ENCODE measurements at regions not wholly inside any gene's neighbourhood (a gene's known extent, or its start where the extent isn't known, plus 50 kb on each side); places are given as distances from the start of the nearest gene placed in this dataset.

DNA sequence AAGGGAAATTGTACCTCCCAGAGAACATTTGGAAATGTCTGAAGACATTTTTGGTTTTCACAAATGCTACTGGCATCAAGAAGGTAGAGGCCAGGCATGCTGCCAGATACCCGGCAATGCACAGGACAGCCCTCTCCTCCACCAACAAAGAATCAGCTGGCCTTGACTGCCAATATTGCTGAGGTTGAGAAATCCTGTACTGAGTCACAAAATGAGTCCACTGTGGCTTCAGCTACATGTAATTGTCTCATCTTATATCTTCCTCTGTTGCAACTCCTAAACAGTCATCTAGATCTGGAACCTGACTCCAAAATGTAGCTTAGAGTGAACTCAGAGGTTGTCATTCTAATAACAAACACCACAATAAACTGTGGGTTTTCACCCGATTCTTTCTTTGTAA is 327.5 kb upstream of the POGK start:
- no peaks in the 10 kb centered on the region for H3K27me3 ChIP-seq (replicated peaks in 1 of 2; ENCODE audit: control insufficient read depth in 2 of 2, extremely low read depth in 1 of 2, insufficient read depth in 2 of 2, low read length in 1 of 2)
- Mint-ChIP-seq H3K9me3 (peaks cover 3 to 5% (median 4%) of the 10 kb centered on the region in 3 donors), H3K4me1 (no peaks in the 10 kb centered on the region), H3K4me3 (no peak overlapping the region), H3K36me3 (no peaks in the 10 kb centered on the region), H3K27me3 (peaks cover 5 to 12% of the 10 kb centered on the region in 2 donors), H3K27ac (no peak overlapping the region)
- no peak for ATAC-seq (replicated peaks in 1 of 4)
- no peaks in the 10 kb centered on the region for H3K36me3 ChIP-seq (ENCODE audit: control insufficient read depth in 2 of 2, extremely low read depth in 1 of 2, insufficient read depth in 1 of 2, low read length in 1 of 2)
- H3K9me3 ChIP-seq, result no peaks in the 10 kb centered on the region
- H3K4me1 ChIP-seq (ENCODE audit: control insufficient read depth in 1 of 2, extremely low read depth in 1 of 2, insufficient read depth in 2 of 2, low read length in 2 of 2), result no peaks in the 10 kb centered on the region
- no CpG with 5 or more reads among the region's 2 CpGs for WGBS (ENCODE audit: insufficient coverage)
- ChIA-PET POLR2A (interaction anchor here in 1 of 2 donors (0.6 kb wide), 1 partner anchor 14 kb away, joined by 3 read pairs; no protein-coding TSS in a partner anchor), CTCF (no interaction called here)
- DNase-seq, result no peak
- H3K4me3 ChIP-seq (ENCODE audit: control insufficient read depth in 1 of 2, extremely low read depth in 1 of 2, low read length in 1 of 2), result no peak overlapping the region
- no peak overlapping the region for H3K27ac ChIP-seq (ENCODE audit: low read length)

DNA sequence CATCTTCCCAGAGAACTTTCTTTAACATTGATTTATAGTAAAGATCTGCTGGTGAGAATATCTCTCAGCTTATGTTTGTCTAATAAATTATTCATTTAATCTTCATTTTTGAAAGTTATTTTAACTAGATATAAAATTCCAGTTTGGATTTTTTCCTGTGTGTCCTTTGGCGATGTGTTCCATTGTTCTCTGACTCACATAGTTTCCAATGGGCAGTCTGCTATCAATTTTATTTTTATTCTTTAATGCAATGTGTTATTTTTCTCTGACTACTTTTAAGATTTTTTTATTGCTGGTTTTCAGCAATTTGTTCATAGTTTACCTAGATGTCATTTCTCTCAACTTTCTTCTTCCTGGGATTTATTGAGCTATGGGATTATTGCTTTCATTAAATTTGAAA is 325.2 kb upstream of the POGK start:
- Histone ChIP-seq H3K36me3 (ENCODE audit: control insufficient read depth in 2 of 2, extremely low read depth in 1 of 2, insufficient read depth in 1 of 2, low read length in 1 of 2) (no peaks in the 10 kb centered on the region), H3K27me3 (replicated peaks in 1 of 2; ENCODE audit: control insufficient read depth in 2 of 2, extremely low read depth in 1 of 2, insufficient read depth in 2 of 2, low read length in 1 of 2) (no peaks in the 10 kb centered on the region), H3K9me3 (no peaks in the 10 kb centered on the region), H3K4me1 (ENCODE audit: control insufficient read depth in 1 of 2, extremely low read depth in 1 of 2, insufficient read depth in 2 of 2, low read length in 2 of 2) (no peaks in the 10 kb centered on the region), H3K27ac (ENCODE audit: low read length) (no peak overlapping the region), H3K4me3 (ENCODE audit: control insufficient read depth in 1 of 2, extremely low read depth in 1 of 2, low read length in 1 of 2) (no peak overlapping the region)
- Mint-ChIP-seq H3K27ac (no peak overlapping the region), H3K36me3 (no peaks in the 10 kb centered on the region), H3K9me3 (peaks cover 3 to 5% (median 4%) of the 10 kb centered on the region in 3 donors), H3K4me3 (no peak overlapping the region), H3K27me3 (peaks cover 5 to 12% of the 10 kb centered on the region in 2 donors), H3K4me1 (no peaks in the 10 kb centered on the region)
- ChIA-PET CTCF (no interaction called here), POLR2A (no interaction called here)
- no CpG with 5 or more reads among the region's 1 CpG for WGBS (ENCODE audit: insufficient coverage)
- ATAC-seq (replicated peaks in 1 of 4), result no peak
- DNase-seq, result no peak

DNA sequence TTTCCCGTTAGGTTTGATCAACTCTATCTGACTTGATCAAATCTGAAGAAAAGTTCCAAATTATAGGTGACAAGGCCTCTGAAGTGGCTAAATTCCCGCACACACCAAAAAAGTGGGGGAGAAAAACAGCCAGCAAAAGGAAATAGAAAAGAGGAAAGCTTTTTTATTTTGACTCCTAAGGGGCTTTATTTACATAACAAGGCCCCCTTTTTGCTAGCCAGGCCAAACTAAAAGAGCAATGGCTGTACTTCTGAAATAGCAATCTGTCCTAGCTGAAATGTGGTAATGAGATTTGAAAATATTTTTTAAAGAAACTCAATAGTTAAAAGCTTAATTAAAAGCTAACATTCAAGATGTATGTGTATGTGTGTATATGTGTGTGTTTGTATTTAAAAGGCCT is 311.5 kb upstream of the POGK start:
- H3K4me3 ChIP-seq (ENCODE audit: control insufficient read depth in 1 of 2, extremely low read depth in 1 of 2, low read length in 1 of 2), result no peak overlapping the region
- H3K9me3 Mint-ChIP-seq, result peaks cover 0 to 6% (median 0%) of the 10 kb centered on the region in 3 donors
- POLR2A ChIA-PET, result no interaction called here
- H3K4me1 ChIP-seq (ENCODE audit: control insufficient read depth in 1 of 2, extremely low read depth in 1 of 2, insufficient read depth in 2 of 2, low read length in 2 of 2), result no peaks in the 10 kb centered on the region
- peaks cover 2% of the 10 kb centered on the region for H3K9me3 ChIP-seq
- no peaks in the 10 kb centered on the region for H3K36me3 Mint-ChIP-seq
- CTCF ChIA-PET, result interaction anchor here in 1 of 2 donors (0.7 kb wide), 1 partner anchor 1132 kb away, joined by 3 read pairs; no protein-coding TSS in a partner anchor
- no peak overlapping the region for H3K27ac ChIP-seq (ENCODE audit: low read length)
- H3K36me3 ChIP-seq (ENCODE audit: control insufficient read depth in 2 of 2, extremely low read depth in 1 of 2, insufficient read depth in 1 of 2, low read length in 1 of 2), result no peaks in the 10 kb centered on the region
- no peak for ATAC-seq (replicated peaks in 1 of 4)
- H3K27me3 Mint-ChIP-seq, result peaks cover 4 to 18% of the 10 kb centered on the region in 2 donors
- H3K27me3 ChIP-seq (replicated peaks in 1 of 2; ENCODE audit: control insufficient read depth in 2 of 2, extremely low read depth in 1 of 2, insufficient read depth in 2 of 2, low read length in 1 of 2), result peaks cover 0 to 2% of the 10 kb centered on the region in 2 experiments
- H3K4me3 Mint-ChIP-seq, result no peak overlapping the region
- H3K4me1 Mint-ChIP-seq, result no peaks in the 10 kb centered on the region
- WGBS (ENCODE audit: insufficient coverage), result no CpG with 5 or more reads among the region's 2 CpGs
- H3K27ac Mint-ChIP-seq, result no peak overlapping the region
- no peak for DNase-seq

DNA sequence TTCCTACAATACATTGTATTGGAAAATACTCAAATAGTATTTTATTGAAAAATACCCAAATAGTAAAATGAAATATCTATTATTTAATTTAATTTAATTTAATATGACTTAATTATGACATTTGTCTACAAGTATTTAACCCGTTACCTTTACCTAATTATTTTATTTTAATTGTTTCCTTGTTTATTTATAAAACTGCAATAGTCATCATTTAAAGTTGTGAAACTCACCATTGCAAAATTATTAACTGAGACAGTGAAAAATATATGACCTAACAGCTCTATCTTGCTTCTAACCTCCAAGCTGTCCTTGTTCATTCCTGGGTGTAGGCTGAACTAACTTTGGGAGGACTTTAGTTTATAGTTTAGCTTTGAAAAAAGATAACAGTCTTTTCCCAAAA is 300.6 kb upstream of the POGK start:
- Mint-ChIP-seq H3K9me3 (peaks cover 0 to 13% (median 6%) of the 10 kb centered on the region in 3 donors), H3K36me3 (no peaks in the 10 kb centered on the region), H3K4me1 (no peaks in the 10 kb centered on the region), H3K4me3 (no peak overlapping the region), H3K27me3 (peaks cover 3 to 10% of the 10 kb centered on the region in 2 donors), H3K27ac (no peak overlapping the region)
- CTCF ChIA-PET, result interaction anchor here in 1 of 2 donors (0.6 kb wide), 1 partner anchor 10 kb away, joined by 3 read pairs; no protein-coding TSS in a partner anchor
- no peaks in the 10 kb centered on the region for H3K27me3 ChIP-seq (replicated peaks in 1 of 2; ENCODE audit: control insufficient read depth in 2 of 2, extremely low read depth in 1 of 2, insufficient read depth in 2 of 2, low read length in 1 of 2)
- H3K9me3 ChIP-seq, result no peaks in the 10 kb centered on the region
- no peaks in the 10 kb centered on the region for H3K4me1 ChIP-seq (ENCODE audit: control insufficient read depth in 1 of 2, extremely low read depth in 1 of 2, insufficient read depth in 2 of 2, low read length in 2 of 2)
- WGBS (ENCODE audit: insufficient coverage), result no CpG with 5 or more reads among the region's 1 CpG
- ATAC-seq (replicated peaks in 1 of 4), result no peak
- DNase-seq, result no peak
- POLR2A ChIA-PET, result interaction anchor here in 1 of 2 donors (0.6 kb wide), 1 partner anchor 1532 kb away, joined by 5 read pairs; no protein-coding TSS in a partner anchor
- H3K36me3 ChIP-seq (ENCODE audit: control insufficient read depth in 2 of 2, extremely low read depth in 1 of 2, insufficient read depth in 1 of 2, low read length in 1 of 2), result no peaks in the 10 kb centered on the region
- H3K4me3 ChIP-seq (ENCODE audit: control insufficient read depth in 1 of 2, extremely low read depth in 1 of 2, low read length in 1 of 2), result no peak overlapping the region
- H3K27ac ChIP-seq (ENCODE audit: low read length), result no peak overlapping the region

DNA sequence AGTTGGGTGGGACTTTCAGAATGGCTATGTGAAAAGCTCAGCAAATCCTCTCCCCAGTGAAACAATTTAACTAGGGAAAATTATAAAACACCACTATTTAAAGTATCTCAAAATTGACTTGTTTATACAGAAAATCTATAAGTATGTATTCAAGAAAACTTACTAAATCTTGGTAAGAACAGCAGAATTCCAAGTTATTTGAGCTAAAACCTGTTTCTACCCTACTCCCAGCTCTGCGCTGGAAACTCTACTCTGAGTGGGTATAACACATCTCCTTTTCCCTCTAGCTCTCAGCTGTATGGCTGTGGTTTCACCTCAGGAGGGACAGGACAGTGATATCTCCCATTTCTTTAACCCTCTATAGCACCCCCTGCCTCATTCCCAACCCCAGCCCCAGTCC is 295.2 kb upstream of the POGK start:
- ATAC-seq (replicated peaks in 1 of 4) (no peak), DNase-seq (no peak)
- peaks cover 0 to 11% (median 11%) of the 10 kb centered on the region in 3 donors for H3K9me3 Mint-ChIP-seq
- Histone ChIP-seq H3K36me3 (ENCODE audit: control insufficient read depth in 2 of 2, extremely low read depth in 1 of 2, insufficient read depth in 1 of 2, low read length in 1 of 2) (no peaks in the 10 kb centered on the region), H3K27ac (ENCODE audit: low read length) (no peak overlapping the region), H3K9me3 (no peaks in the 10 kb centered on the region), H3K27me3 (replicated peaks in 1 of 2; ENCODE audit: control insufficient read depth in 2 of 2, extremely low read depth in 1 of 2, insufficient read depth in 2 of 2, low read length in 1 of 2) (no peaks in the 10 kb centered on the region), H3K4me1 (ENCODE audit: control insufficient read depth in 1 of 2, extremely low read depth in 1 of 2, insufficient read depth in 2 of 2, low read length in 2 of 2) (no peaks in the 10 kb centered on the region), H3K4me3 (ENCODE audit: control insufficient read depth in 1 of 2, extremely low read depth in 1 of 2, low read length in 1 of 2) (no peak overlapping the region)
- CTCF ChIA-PET, result no interaction called here
- H3K27ac Mint-ChIP-seq, result no peak overlapping the region
- H3K4me3 Mint-ChIP-seq, result no peak overlapping the region
- no peaks in the 10 kb centered on the region for H3K4me1 Mint-ChIP-seq
- POLR2A ChIA-PET, result no interaction called here
- no CpG with 5 or more reads among the region's 1 CpG for WGBS (ENCODE audit: insufficient coverage)
- peaks cover 3 to 5% of the 10 kb centered on the region in 2 donors for H3K27me3 Mint-ChIP-seq
- no peaks in the 10 kb centered on the region for H3K36me3 Mint-ChIP-seq

DNA sequence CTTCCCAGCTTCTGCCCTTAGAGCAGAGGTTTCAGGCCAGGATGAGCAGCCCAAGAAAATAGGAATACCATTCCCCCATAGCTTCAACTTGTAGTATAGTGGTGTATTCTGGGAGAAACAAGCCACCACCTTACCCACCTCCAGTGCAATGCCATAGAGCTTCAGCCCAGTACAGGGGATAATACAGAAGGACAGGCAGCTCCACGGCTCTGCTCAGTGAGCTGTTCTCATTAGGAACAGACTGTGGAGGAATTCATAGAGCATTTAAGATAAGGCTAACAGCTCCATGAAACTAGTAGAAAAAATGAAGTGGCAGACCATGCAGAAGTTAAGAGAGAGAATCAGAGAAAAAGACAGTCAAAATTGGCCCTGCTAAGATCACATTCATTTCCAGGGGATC is 294.7 kb upstream of the POGK start:
- Histone ChIP-seq H3K9me3 (no peaks in the 10 kb centered on the region), H3K27me3 (replicated peaks in 1 of 2; ENCODE audit: control insufficient read depth in 2 of 2, extremely low read depth in 1 of 2, insufficient read depth in 2 of 2, low read length in 1 of 2) (no peaks in the 10 kb centered on the region), H3K36me3 (ENCODE audit: control insufficient read depth in 2 of 2, extremely low read depth in 1 of 2, insufficient read depth in 1 of 2, low read length in 1 of 2) (no peaks in the 10 kb centered on the region), H3K4me3 (ENCODE audit: control insufficient read depth in 1 of 2, extremely low read depth in 1 of 2, low read length in 1 of 2) (no peak overlapping the region), H3K4me1 (ENCODE audit: control insufficient read depth in 1 of 2, extremely low read depth in 1 of 2, insufficient read depth in 2 of 2, low read length in 2 of 2) (no peaks in the 10 kb centered on the region), H3K27ac (ENCODE audit: low read length) (no peak overlapping the region)
- 80% methylated on average over 1 of the region's 1 CpG for WGBS (ENCODE audit: insufficient coverage)
- Mint-ChIP-seq H3K4me3 (no peak overlapping the region), H3K27ac (no peak overlapping the region), H3K4me1 (no peaks in the 10 kb centered on the region), H3K36me3 (no peaks in the 10 kb centered on the region), H3K9me3 (peaks cover 4 to 16% (median 15%) of the 10 kb centered on the region in 3 donors), H3K27me3 (peaks cover 3 to 5% of the 10 kb centered on the region in 2 donors)
- no peak for DNase-seq
- ChIA-PET CTCF (no interaction called here), POLR2A (no interaction called here)
- ATAC-seq (replicated peaks in 1 of 4), result no peak

DNA sequence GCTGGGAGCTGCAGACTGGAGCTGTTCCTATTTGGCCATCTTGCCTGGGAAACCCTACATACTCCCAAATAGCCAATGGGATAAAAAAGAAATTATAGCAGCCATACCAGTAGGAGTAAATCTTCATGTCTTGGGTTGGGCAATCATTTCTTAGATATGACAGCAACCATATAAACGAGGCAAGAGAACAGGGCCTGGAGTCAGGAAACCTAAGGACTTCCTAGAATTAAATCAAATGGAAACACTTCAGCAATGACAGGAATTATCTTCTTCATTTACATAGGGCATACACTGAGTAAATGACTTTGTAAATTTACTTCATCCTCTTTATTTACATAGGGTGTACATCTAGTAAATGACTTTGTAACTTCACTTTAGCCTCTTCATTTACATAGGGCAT is 286.6 kb upstream of the POGK start:
- H3K27me3 ChIP-seq (replicated peaks in 1 of 2; ENCODE audit: control insufficient read depth in 2 of 2, extremely low read depth in 1 of 2, insufficient read depth in 2 of 2, low read length in 1 of 2), result peaks cover 0 to 10% of the 10 kb centered on the region in 2 experiments
- no peaks in the 10 kb centered on the region for H3K4me1 ChIP-seq (ENCODE audit: control insufficient read depth in 1 of 2, extremely low read depth in 1 of 2, insufficient read depth in 2 of 2, low read length in 2 of 2)
- DNase-seq (no peak), ATAC-seq (replicated peaks in 1 of 4) (no peak)
- no peak overlapping the region for H3K27ac ChIP-seq (ENCODE audit: low read length)
- no peaks in the 10 kb centered on the region for H3K9me3 ChIP-seq
- no peaks in the 10 kb centered on the region for H3K36me3 Mint-ChIP-seq
- ChIA-PET CTCF (no interaction called here), POLR2A (no interaction called here)
- H3K27me3 Mint-ChIP-seq, result peaks cover 10 to 15% of the 10 kb centered on the region in 2 donors
- no peak overlapping the region for H3K27ac Mint-ChIP-seq
- no peak overlapping the region for H3K4me3 Mint-ChIP-seq
- no peak overlapping the region for H3K4me3 ChIP-seq (ENCODE audit: control insufficient read depth in 1 of 2, extremely low read depth in 1 of 2, low read length in 1 of 2)
- H3K9me3 Mint-ChIP-seq, result peaks cover 11 to 21% (median 13%) of the 10 kb centered on the region in 3 donors
- H3K4me1 Mint-ChIP-seq, result no peaks in the 10 kb centered on the region
- no CpG with 5 or more reads among the region's 1 CpG for WGBS (ENCODE audit: insufficient coverage)
- no peaks in the 10 kb centered on the region for H3K36me3 ChIP-seq (ENCODE audit: control insufficient read depth in 2 of 2, extremely low read depth in 1 of 2, insufficient read depth in 1 of 2, low read length in 1 of 2)
